ENCODE measurements at regions not wholly inside any gene's neighbourhood (a gene's known extent, or its start where the extent isn't known, plus 50 kb on each side); places are given as distances from the start of the nearest gene placed in this dataset.
A peak's percentile ranks its signal among the peaks of the same experiment; 100 is the strongest.
"Not testable (repeated sequence)": the region's sequence is repeated elsewhere in the genome, so short reads cannot be mapped to it uniquely, and the experiment has no call there.

GRCh38 chr1:212166244-212166643 lies 119.0 kb upstream of the PPP2R5A start:
- no peak for DNase-seq (ENCODE audit: low read depth)
- no peak for TF ChIP-seq CTCF (IDR thresholded peaks at IDR 0.05; ENCODE audit: control insufficient read depth, insufficient read depth, low read depth, low read length, missing control alignments)
- H3K4me3 ChIP-seq (ENCODE audit: control insufficient read depth, low read depth, low read length) = no peak overlapping the region

GRCh38 chr1:212166644-212167043 lies 118.6 kb upstream of the PPP2R5A start:
- no peak for TF ChIP-seq CTCF (IDR thresholded peaks at IDR 0.05; ENCODE audit: control insufficient read depth, insufficient read depth, low read depth, low read length, missing control alignments)
- no peak for DNase-seq (ENCODE audit: low read depth)
- H3K4me3 ChIP-seq (ENCODE audit: control insufficient read depth, low read depth, low read length) = no peak overlapping the region

GRCh38 chr1:212167098-212167497 lies 118.1 kb upstream of the PPP2R5A start:
- TF ChIP-seq CTCF (IDR thresholded peaks at IDR 0.05; ENCODE audit: control insufficient read depth, insufficient read depth, low read depth, low read length, missing control alignments) = no peak
- no peak overlapping the region for H3K4me3 ChIP-seq (ENCODE audit: control insufficient read depth, low read depth, low read length)
- DNase-seq (ENCODE audit: low read depth) = peak; percentile 13

GRCh38 chr1:212173567-212173966 lies 111.6 kb upstream of the PPP2R5A start:
- H3K4me3 ChIP-seq (ENCODE audit: control insufficient read depth, low read depth, low read length) = no peak overlapping the region
- TF ChIP-seq CTCF (IDR thresholded peaks at IDR 0.05; ENCODE audit: control insufficient read depth, insufficient read depth, low read depth, low read length, missing control alignments) = no peak
- DNase-seq (ENCODE audit: low read depth) = no peak

GRCh38 chr1:212174295-212174694 lies 110.9 kb upstream of the PPP2R5A start:
- not testable (repeated sequence) for DNase-seq (ENCODE audit: low read depth); H3K4me3 ChIP-seq (ENCODE audit: control insufficient read depth, low read depth, low read length)

GRCh38 chr1:212177542-212177941 lies 107.7 kb upstream of the PPP2R5A start:
- TF ChIP-seq CTCF (IDR thresholded peaks at IDR 0.05; ENCODE audit: control insufficient read depth, insufficient read depth, low read depth, low read length, missing control alignments) = no peak
- DNase-seq (ENCODE audit: low read depth) = no peak
- no peak overlapping the region for H3K4me3 ChIP-seq (ENCODE audit: control insufficient read depth, low read depth, low read length)

- no peak for TF ChIP-seq CTCF (IDR thresholded peaks at IDR 0.05; ENCODE audit: control insufficient read depth, insufficient read depth, low read depth, low read length, missing control alignments)
- no peak overlapping the region for H3K4me3 ChIP-seq (ENCODE audit: control insufficient read depth, low read depth, low read length)
- DNase-seq (ENCODE audit: low read depth) = no peak
Measured at GRCh38 chr1:212178851-212179250, 106.4 kb upstream of the PPP2R5A start.

Data from AG09309 (cell line).